AG09309 (cell line): ENCODE measurements at regions not wholly inside any gene's neighbourhood (a gene's known extent, or its start where the extent isn't known, plus 50 kb on each side); places are given as distances from the start of the nearest gene placed in this dataset.
"Not testable (repeated sequence)": the region's sequence is repeated elsewhere in the genome, so short reads cannot be mapped to it uniquely, and the experiment has no call there.

Source experiments
- DNase-seq: peaks from one replicate; pipeline ENCODE4 v3.0.0-alpha.2; 2010; ENCODE audit warnings: low read depth
- H3K4me3 ChIP-seq: 2 replicates; pipeline ENCODE4 v1.5.1; 2011; ENCODE audit warnings: mild to moderate bottlenecking, low read depth, low read length, moderate library complexity; ENCODE audit not compliant: control insufficient read depth
- CTCF ChIP-seq: IDR thresholded peaks from 2 replicates; pipeline ENCODE4 v1.5.1; 2011; ENCODE audit warnings: mild to moderate bottlenecking, low read depth, low read length, inconsistent platforms; ENCODE audit not compliant: insufficient read depth, control insufficient read depth; ENCODE audit errors: missing control alignments

GRCh38 chr4:174183259-174183658 lies 100.2 kb downstream of the FBXO8 start:
- no peak overlapping the region for H3K4me3 ChIP-seq
- no peak for TF ChIP-seq CTCF
- DNase-seq, result no peak

- DNase-seq, result no peak
Measured at GRCh38 chr4:174181827-174182226, 101.6 kb downstream of the FBXO8 start.

GRCh38 chr4:174177536-174177935 lies 105.9 kb downstream of the FBXO8 start:
- H3K4me3 ChIP-seq, result no peak overlapping the region
- no peak for DNase-seq
- no peak for TF ChIP-seq CTCF

More at GRCh38 chr4:174181827-174182226, 101.6 kb downstream of the FBXO8 start:
- H3K4me3 ChIP-seq, result no peak overlapping the region
- TF ChIP-seq CTCF, result no peak

GRCh38 chr4:174175836-174176235 lies 107.6 kb downstream of the FBXO8 start:
- not testable (repeated sequence) for DNase-seq, H3K4me3 ChIP-seq

- DNase-seq, result no peak
- no peak for TF ChIP-seq CTCF
Measured at GRCh38 chr4:174173360-174173759, 110.1 kb downstream of the FBXO8 start.

GRCh38 chr4:174172274-174172673 lies 111.2 kb downstream of the FBXO8 start:
- DNase-seq, result no peak
- no peak overlapping the region for H3K4me3 ChIP-seq
- no peak for TF ChIP-seq CTCF

More at GRCh38 chr4:174173360-174173759, 110.1 kb downstream of the FBXO8 start:
- no peak overlapping the region for H3K4me3 ChIP-seq

- DNase-seq, result no peak
- no peak overlapping the region for H3K4me3 ChIP-seq
- no peak for TF ChIP-seq CTCF
Measured at GRCh38 chr4:174170906-174171305, 112.6 kb downstream of the FBXO8 start.

- no peak overlapping the region for H3K4me3 ChIP-seq
- DNase-seq, result no peak
- no peak for TF ChIP-seq CTCF
Measured at GRCh38 chr4:174170091-174170490, 113.4 kb downstream of the FBXO8 start.
